IPS-15b (cell line): ENCODE measurements at regions not wholly inside any gene's neighbourhood (a gene's known extent, or its start where the extent isn't known, plus 50 kb on each side); places are given as distances from the start of the nearest gene placed in this dataset.
"Not testable (repeated sequence)": the region's sequence is repeated elsewhere in the genome, so short reads cannot be mapped to it uniquely, and the experiment has no call there.

Experiments
- H3K27me3 ChIP-seq: one replicate; pipeline ENCODE4 v1.6.1; 2013; ENCODE audit warnings: low read length; ENCODE audit not compliant: control insufficient read depth, insufficient read depth
- H3K36me3 ChIP-seq: one replicate; pipeline ENCODE4 v1.6.1; 2013; ENCODE audit warnings: low read length; ENCODE audit not compliant: control insufficient read depth, insufficient read depth
- H3K4me1 ChIP-seq: one replicate; pipeline ENCODE4 v1.6.1; 2013; ENCODE audit warnings: mild to moderate bottlenecking, low read length; ENCODE audit not compliant: control insufficient read depth, insufficient read depth
- H3K4me3 ChIP-seq: one replicate; pipeline ENCODE4 v1.5.1; 2013; ENCODE audit warnings: low read depth, low read length
- H3K9ac ChIP-seq: one replicate; pipeline ENCODE4 v1.6.1; 2013; ENCODE audit warnings: low read depth, mild to moderate bottlenecking, low read length
- H3K9me3 ChIP-seq: one replicate; pipeline ENCODE4 v1.6.1; 2013; ENCODE audit warnings: mild to moderate bottlenecking, low read length; ENCODE audit not compliant: control insufficient read depth, insufficient read depth

GRCh38 chr11:129740125-129740719, 75.4 kb upstream of the TMEM45B start:
- Histone ChIP-seq H3K9ac (no peak overlapping the region), H3K4me1 (no peaks in the 10 kb centered on the region), H3K27me3 (no peaks in the 10 kb centered on the region)

GRCh38 chr11:129743112-129743815, 72.4 kb upstream of the TMEM45B start:
- H3K27me3 ChIP-seq, result no peaks in the 10 kb centered on the region
- no peaks in the 10 kb centered on the region for H3K9me3 ChIP-seq
- H3K4me3 ChIP-seq, result no peak overlapping the region
- H3K4me1 ChIP-seq, result no peaks in the 10 kb centered on the region
- H3K9ac ChIP-seq, result no peak overlapping the region
- H3K36me3 ChIP-seq, result no peaks in the 10 kb centered on the region

More at GRCh38 chr11:129740125-129740719, 75.4 kb upstream of the TMEM45B start:
- no peak overlapping the region for H3K4me3 ChIP-seq
- H3K9me3 ChIP-seq, result no peaks in the 10 kb centered on the region
- H3K36me3 ChIP-seq, result no peaks in the 10 kb centered on the region

GRCh38 chr11:129747071-129747470, 68.6 kb upstream of the TMEM45B start:
- H3K4me3 ChIP-seq, result no peak overlapping the region
- H3K9me3 ChIP-seq, result no peaks in the 10 kb centered on the region
- H3K4me1 ChIP-seq, result peaks cover 2% of the 10 kb centered on the region
- peaks cover 8% of the 10 kb centered on the region for H3K27me3 ChIP-seq
- H3K9ac ChIP-seq, result no peak overlapping the region
- H3K36me3 ChIP-seq, result no peaks in the 10 kb centered on the region

- Histone ChIP-seq H3K4me1 (peaks cover 2% of the 10 kb centered on the region), H3K9ac (no peak overlapping the region), H3K27me3 (peaks cover 8% of the 10 kb centered on the region), H3K4me3 (no peak overlapping the region), H3K36me3 (no peaks in the 10 kb centered on the region), H3K9me3 (no peaks in the 10 kb centered on the region)
Measured at GRCh38 chr11:129749141-129749540, 66.5 kb upstream of the TMEM45B start.

GRCh38 chr11:129750343-129751292, 65.0 kb upstream of the TMEM45B start:
- Histone ChIP-seq H3K4me1 (peaks cover 2% of the 10 kb centered on the region), H3K36me3 (no peaks in the 10 kb centered on the region), H3K9me3 (no peaks in the 10 kb centered on the region), H3K27me3 (peaks cover 8% of the 10 kb centered on the region), H3K9ac (no peak overlapping the region), H3K4me3 (peak overlapping the region; percentile 46)

GRCh38 chr11:129751511-129751910, 64.1 kb upstream of the TMEM45B start:
- Histone ChIP-seq H3K9me3 (no peaks in the 10 kb centered on the region), H3K4me3 (no peak overlapping the region), H3K27me3 (peaks cover 8% of the 10 kb centered on the region), H3K4me1 (peaks cover 2% of the 10 kb centered on the region), H3K36me3 (no peaks in the 10 kb centered on the region), H3K9ac (no peak overlapping the region)

GRCh38 chr11:129763569-129763968, 52.1 kb upstream of the TMEM45B start:
- H3K9ac ChIP-seq, result not testable (repeated sequence)

GRCh38 chr11:129764204-129764603, 51.4 kb upstream of the TMEM45B start:
- not testable (repeated sequence) for H3K9ac ChIP-seq, H3K4me1 ChIP-seq, H3K36me3 ChIP-seq, H3K9me3 ChIP-seq, H3K4me3 ChIP-seq, H3K27me3 ChIP-seq

More at GRCh38 chr11:129763569-129763968, 52.1 kb upstream of the TMEM45B start:
- not testable (repeated sequence) for H3K27me3 ChIP-seq, H3K4me3 ChIP-seq, H3K36me3 ChIP-seq, H3K4me1 ChIP-seq, H3K9me3 ChIP-seq
